ENCODE measurements at regions not wholly inside any gene's neighbourhood (a gene's known extent, or its start where the extent isn't known, plus 50 kb on each side); places are given as distances from the start of the nearest gene placed in this dataset.
"Not testable (repeated sequence)": the region's sequence is repeated elsewhere in the genome, so short reads cannot be mapped to it uniquely, and the experiment has no call there.

GRCh38 chr13:80074143-80074752 lies 266.7 kb downstream of the SPRY2 start:
- no peak for ATAC-seq (replicated peaks; ENCODE audit: extremely low read depth, poor library complexity, severe bottlenecking)
- no peaks in the 10 kb centered on the region for H3K4me1 Mint-ChIP-seq
- no peak for DNase-seq (ENCODE audit: low spot score in 2 of 2)
- no peaks in the 10 kb centered on the region for H3K27me3 Mint-ChIP-seq
- no peaks in the 10 kb centered on the region for H3K36me3 Mint-ChIP-seq (ENCODE audit: insufficient read depth)
- no peak overlapping the region for H3K27ac Mint-ChIP-seq (ENCODE audit: low read depth)
- H3K9me3 Mint-ChIP-seq, result no peaks in the 10 kb centered on the region
- no peak overlapping the region for H3K4me3 Mint-ChIP-seq

- ATAC-seq (replicated peaks; ENCODE audit: extremely low read depth, poor library complexity, severe bottlenecking), result no peak
- Mint-ChIP-seq H3K27ac (ENCODE audit: low read depth) (no peak overlapping the region), H3K4me1 (no peaks in the 10 kb centered on the region), H3K27me3 (no peaks in the 10 kb centered on the region), H3K9me3 (peaks cover under 1% of the 10 kb centered on the region), H3K36me3 (ENCODE audit: insufficient read depth) (no peaks in the 10 kb centered on the region), H3K4me3 (no peak overlapping the region)
- no peak for DNase-seq (ENCODE audit: low spot score in 2 of 2)
Measured at GRCh38 chr13:80072231-80072630, 268.7 kb downstream of the SPRY2 start.

- Mint-ChIP-seq H3K9me3 (peaks cover 5% of the 10 kb centered on the region), H3K27me3 (no peaks in the 10 kb centered on the region), H3K4me3 (no peak overlapping the region), H3K27ac (ENCODE audit: low read depth) (no peak overlapping the region), H3K4me1 (no peaks in the 10 kb centered on the region), H3K36me3 (ENCODE audit: insufficient read depth) (no peaks in the 10 kb centered on the region)
- ATAC-seq (replicated peaks; ENCODE audit: extremely low read depth, poor library complexity, severe bottlenecking) (no peak), DNase-seq (ENCODE audit: low spot score in 2 of 2) (no peak)
Measured at GRCh38 chr13:80070024-80070703, 270.8 kb downstream of the SPRY2 start.

- Mint-ChIP-seq H3K27ac (ENCODE audit: low read depth) (no peak overlapping the region), H3K36me3 (ENCODE audit: insufficient read depth) (no peaks in the 10 kb centered on the region), H3K27me3 (no peaks in the 10 kb centered on the region), H3K4me3 (no peak overlapping the region), H3K4me1 (no peaks in the 10 kb centered on the region), H3K9me3 (peaks cover 5% of the 10 kb centered on the region)
- DNase-seq (ENCODE audit: low spot score in 2 of 2) (no peak), ATAC-seq (replicated peaks; ENCODE audit: extremely low read depth, poor library complexity, severe bottlenecking) (no peak)
Measured at GRCh38 chr13:80069374-80069773, 271.6 kb downstream of the SPRY2 start.

GRCh38 chr13:80065996-80066395 lies 274.9 kb downstream of the SPRY2 start:
- DNase-seq (ENCODE audit: low spot score in 2 of 2) (no peak), ATAC-seq (replicated peaks; ENCODE audit: extremely low read depth, poor library complexity, severe bottlenecking) (no peak)
- Mint-ChIP-seq H3K27ac (ENCODE audit: low read depth) (no peak overlapping the region), H3K4me3 (no peak overlapping the region), H3K9me3 (peaks cover 9% of the 10 kb centered on the region), H3K4me1 (no peaks in the 10 kb centered on the region), H3K36me3 (ENCODE audit: insufficient read depth) (no peaks in the 10 kb centered on the region), H3K27me3 (no peaks in the 10 kb centered on the region)

GRCh38 chr13:80062416-80062815 lies 278.5 kb downstream of the SPRY2 start:
- H3K27ac Mint-ChIP-seq (ENCODE audit: low read depth); H3K4me1 Mint-ChIP-seq; H3K9me3 Mint-ChIP-seq; DNase-seq (ENCODE audit: low spot score in 2 of 2); H3K4me3 Mint-ChIP-seq; H3K36me3 Mint-ChIP-seq (ENCODE audit: insufficient read depth); ATAC-seq (replicated peaks; ENCODE audit: extremely low read depth, poor library complexity, severe bottlenecking); H3K27me3 Mint-ChIP-seq: not testable (repeated sequence)

GRCh38 chr13:80059789-80060188 lies 281.1 kb downstream of the SPRY2 start:
- DNase-seq (ENCODE audit: low spot score in 2 of 2), result no peak
- H3K4me3 Mint-ChIP-seq, result no peak overlapping the region
- H3K9me3 Mint-ChIP-seq, result peaks cover 4% of the 10 kb centered on the region
- H3K27me3 Mint-ChIP-seq, result no peaks in the 10 kb centered on the region
- H3K36me3 Mint-ChIP-seq (ENCODE audit: insufficient read depth), result no peaks in the 10 kb centered on the region
- no peak for ATAC-seq (replicated peaks; ENCODE audit: extremely low read depth, poor library complexity, severe bottlenecking)
- H3K27ac Mint-ChIP-seq (ENCODE audit: low read depth), result no peak overlapping the region
- H3K4me1 Mint-ChIP-seq, result no peaks in the 10 kb centered on the region

GRCh38 chr13:80058626-80059025 lies 282.3 kb downstream of the SPRY2 start:
- Mint-ChIP-seq H3K27ac (ENCODE audit: low read depth) (no peak overlapping the region), H3K36me3 (ENCODE audit: insufficient read depth) (no peaks in the 10 kb centered on the region), H3K27me3 (no peaks in the 10 kb centered on the region), H3K4me1 (no peaks in the 10 kb centered on the region), H3K4me3 (no peak overlapping the region), H3K9me3 (peaks cover 4% of the 10 kb centered on the region)
- DNase-seq (ENCODE audit: low spot score in 2 of 2), result no peak
- no peak for ATAC-seq (replicated peaks; ENCODE audit: extremely low read depth, poor library complexity, severe bottlenecking)

- ATAC-seq (replicated peaks; ENCODE audit: extremely low read depth, poor library complexity, severe bottlenecking), result no peak
- Mint-ChIP-seq H3K27ac (ENCODE audit: low read depth) (no peak overlapping the region), H3K4me1 (no peaks in the 10 kb centered on the region), H3K27me3 (no peaks in the 10 kb centered on the region), H3K9me3 (no peaks in the 10 kb centered on the region), H3K36me3 (ENCODE audit: insufficient read depth) (no peaks in the 10 kb centered on the region), H3K4me3 (no peak overlapping the region)
- DNase-seq (ENCODE audit: low spot score in 2 of 2), result no peak
Measured at GRCh38 chr13:80055847-80056246, 285.1 kb downstream of the SPRY2 start.

GRCh38 chr13:80054806-80055205 lies 286.1 kb downstream of the SPRY2 start:
- Mint-ChIP-seq H3K27ac (ENCODE audit: low read depth) (no peak overlapping the region), H3K4me3 (no peak overlapping the region), H3K9me3 (no peaks in the 10 kb centered on the region)

GRCh38 chr13:80052286-80052685 lies 288.6 kb downstream of the SPRY2 start:
- H3K4me1 Mint-ChIP-seq, result no peaks in the 10 kb centered on the region
- DNase-seq (ENCODE audit: low spot score in 2 of 2) (no peak), ATAC-seq (replicated peaks; ENCODE audit: extremely low read depth, poor library complexity, severe bottlenecking) (no peak)
- H3K27ac Mint-ChIP-seq (ENCODE audit: low read depth), result no peak overlapping the region
- peaks cover 2% of the 10 kb centered on the region for H3K36me3 Mint-ChIP-seq (ENCODE audit: insufficient read depth)
- H3K27me3 Mint-ChIP-seq, result no peaks in the 10 kb centered on the region
- H3K9me3 Mint-ChIP-seq, result no peaks in the 10 kb centered on the region
- no peak overlapping the region for H3K4me3 Mint-ChIP-seq

More at GRCh38 chr13:80054806-80055205, 286.1 kb downstream of the SPRY2 start:
- H3K4me1 Mint-ChIP-seq, result no peaks in the 10 kb centered on the region
- DNase-seq (ENCODE audit: low spot score in 2 of 2) (no peak), ATAC-seq (replicated peaks; ENCODE audit: extremely low read depth, poor library complexity, severe bottlenecking) (no peak)
- H3K36me3 Mint-ChIP-seq (ENCODE audit: insufficient read depth), result peaks cover 2% of the 10 kb centered on the region
- no peaks in the 10 kb centered on the region for H3K27me3 Mint-ChIP-seq

GRCh38 chr13:80050252-80050651 lies 290.7 kb downstream of the SPRY2 start:
- DNase-seq (ENCODE audit: low spot score in 2 of 2), result no peak
- no peak overlapping the region for H3K4me3 Mint-ChIP-seq

GRCh38 chr13:80048802-80049201 lies 292.1 kb downstream of the SPRY2 start:
- ATAC-seq (replicated peaks; ENCODE audit: extremely low read depth, poor library complexity, severe bottlenecking), result no peak
- Mint-ChIP-seq H3K4me3 (no peak overlapping the region), H3K4me1 (no peaks in the 10 kb centered on the region)

More at GRCh38 chr13:80050252-80050651, 290.7 kb downstream of the SPRY2 start:
- no peak for ATAC-seq (replicated peaks; ENCODE audit: extremely low read depth, poor library complexity, severe bottlenecking)
- Mint-ChIP-seq H3K27ac (ENCODE audit: low read depth) (no peak overlapping the region), H3K4me1 (no peaks in the 10 kb centered on the region), H3K27me3 (no peaks in the 10 kb centered on the region), H3K9me3 (no peaks in the 10 kb centered on the region), H3K36me3 (ENCODE audit: insufficient read depth) (peaks cover 2% of the 10 kb centered on the region)

More at GRCh38 chr13:80048802-80049201, 292.1 kb downstream of the SPRY2 start:
- DNase-seq (ENCODE audit: low spot score in 2 of 2), result no peak
- H3K9me3 Mint-ChIP-seq, result no peaks in the 10 kb centered on the region
- peaks cover 2% of the 10 kb centered on the region for H3K36me3 Mint-ChIP-seq (ENCODE audit: insufficient read depth)
- no peak overlapping the region for H3K27ac Mint-ChIP-seq (ENCODE audit: low read depth)
- H3K27me3 Mint-ChIP-seq, result no peaks in the 10 kb centered on the region

All from central memory CD8-positive, alpha-beta T cell (primary cell).